GM12873 (cell line): ENCODE measurements at regions not wholly inside any gene's neighbourhood (a gene's known extent, or its start where the extent isn't known, plus 50 kb on each side); places are given as distances from the start of the nearest gene placed in this dataset.

Experiments used
- CTCF ChIP-seq: IDR thresholded peaks from 2 replicates; pipeline ENCODE4 v1.5.1; 2012; ENCODE audit warnings: low read depth, mild to moderate bottlenecking, moderate library complexity, low read length, control low read depth; ENCODE audit not compliant: insufficient read depth; ENCODE audit errors: missing control alignments

- TF ChIP-seq CTCF = no peak
Observed at GRCh38 chr18:22739061-22739642, 194.0 kb upstream of the RBBP8 start.

- no peak for TF ChIP-seq CTCF
Observed at GRCh38 chr18:22739789-22740188, 193.3 kb upstream of the RBBP8 start.

- no peak for TF ChIP-seq CTCF
Observed at GRCh38 chr18:22741318-22741717, 191.8 kb upstream of the RBBP8 start.

GRCh38 chr18:22742409-22742808, 190.7 kb upstream of the RBBP8 start:
- no peak for TF ChIP-seq CTCF

- TF ChIP-seq CTCF = no peak
Observed at GRCh38 chr18:22745966-22746365, 187.2 kb upstream of the RBBP8 start.

GRCh38 chr18:22752014-22752413, 181.1 kb upstream of the RBBP8 start:
- no peak for TF ChIP-seq CTCF

GRCh38 chr18:22753130-22753831, 179.8 kb upstream of the RBBP8 start:
- no peak for TF ChIP-seq CTCF
